PC-3 (cell line): ENCODE measurements at regions not wholly inside any gene's neighbourhood (a gene's known extent, or its start where the extent isn't known, plus 50 kb on each side); places are given as distances from the start of the nearest gene placed in this dataset.

Source experiments
- ATAC-seq: fragments of 200-7000 bp; cut with Tn5 transposase; 2 replicates; pipeline ENCODE4 v1.9.1; 2020; ENCODE audit warnings: mild to moderate bottlenecking, moderate library complexity
- BruUV-seq: library from RNA; stranded (reverse); fragments of 400-500 nt; replicated peaks from 2 replicates; lab custom pipeline; 2021; lab: Mats Ljungman, UMichigan
- CTCF ChIA-PET: fragments of 300-600 bp; sonication (Branson Sonifier 250); formaldehyde crosslinking; loops from one replicate; lab custom pipeline; 2022; ENCODE audit warnings: antibody characterized with exemption; lab: Charles Lee
- POLR2A ChIA-PET: fragments of 300-600 bp; sonication (Branson Sonifier 250); formaldehyde crosslinking; loops from one replicate; lab custom pipeline; 2022; ENCODE audit warnings: antibody characterized with exemption; ENCODE audit not compliant: unreplicated experiment; lab: Charles Lee
- DNase-seq: peaks from one replicate; pipeline ENCODE4 v3.0.0-alpha.2; 2015
- H2AFZ ChIP-seq: fragments of 300-600 bp; sonication (generic); 2 replicates; pipeline ENCODE4 v1.6.0; 2016; ENCODE audit warnings: antibody characterized with exemption, low read length
- H3F3A ChIP-seq: fragments of 300-600 bp; sonication (generic); one replicate; pipeline ENCODE4 v1.6.0; 2017; ENCODE audit warnings: antibody characterized with exemption, low read length, control low read depth, mild to moderate bottlenecking; ENCODE audit not compliant: unreplicated experiment
- H3K27ac ChIP-seq: fragments of 300-600 bp; sonication (generic); 2 replicates; pipeline ENCODE4 v1.5.1; 2016; ENCODE audit warnings: mild to moderate bottlenecking, low read length
- H3K27me3 ChIP-seq: fragments of 300-600 bp; sonication (generic); 2 replicates; pipeline ENCODE4 v1.6.1; 2016; ENCODE audit warnings: low read length, mixed read lengths
- H3K36me3 ChIP-seq: fragments of 300-600 bp; sonication (generic); 2 replicates; pipeline ENCODE4 v1.6.1; 2016; ENCODE audit warnings: low read depth, mixed run types, low read length, mixed read lengths
- H3K4me1 ChIP-seq: fragments of 300-600 bp; sonication (generic); 2 replicates; pipeline ENCODE4 v1.5.1; 2016; ENCODE audit warnings: low read length; ENCODE audit not compliant: insufficient read depth
- H3K4me2 ChIP-seq: fragments of 300-600 bp; sonication (generic); 2 replicates; pipeline ENCODE4 v1.6.0; 2016; ENCODE audit warnings: low read length
- H3K4me3 ChIP-seq: fragments of 300-600 bp; sonication (generic); 2 replicates; pipeline ENCODE4 v1.5.1; 2016; ENCODE audit warnings: mild to moderate bottlenecking, low read length, mixed read lengths
- H3K79me2 ChIP-seq: fragments of 300-600 bp; sonication (generic); 2 replicates; pipeline ENCODE4 v1.6.1; 2017; ENCODE audit warnings: low read length, mixed read lengths
- H3K9ac ChIP-seq: fragments of 300-600 bp; sonication (generic); 2 replicates; pipeline ENCODE4 v1.6.0; 2016; ENCODE audit warnings: mild to moderate bottlenecking, low read length
- H3K9me2 ChIP-seq: fragments of 300-600 bp; sonication (generic); replicated peaks from 2 replicates; pipeline ENCODE4 v1.6.1; 2016; ENCODE audit warnings: mixed run types, low read length, mixed read lengths
- H3K9me3 ChIP-seq: fragments of 300-600 bp; sonication (generic); 2 replicates; pipeline ENCODE4 v1.6.1; 2016; ENCODE audit warnings: low read length, mixed read lengths
- H4K20me1 ChIP-seq: fragments of 300-600 bp; sonication (generic); 2 replicates; pipeline ENCODE4 v1.6.1; 2016; ENCODE audit warnings: low read length, mixed read lengths
- CTCF ChIP-seq: fragments of 300-600 bp; sonication (generic); conservative IDR thresholded peaks from 2 replicates; pipeline ENCODE4 v1.5.1; 2017; ENCODE audit warnings: antibody characterized with exemption, low read depth, mild to moderate bottlenecking, low read length
- EZH2 ChIP-seq: fragments of 300-600 bp; sonication (generic); IDR thresholded peaks from one replicate; pipeline ENCODE4 v1.6.1; 2017; ENCODE audit warnings: antibody characterized with exemption, mild to moderate bottlenecking, low read length; ENCODE audit not compliant: unreplicated experiment
- EZH2phosphoT487 ChIP-seq: fragments of 300-600 bp; sonication (generic); IDR thresholded peaks from 2 replicates; pipeline ENCODE4 v1.6.1; 2018; ENCODE audit warnings: mild to moderate bottlenecking, antibody characterized with exemption, low read length, borderline replicate concordance
- intact Hi-C: fragments of 100-400 bp; cut with micrococcal nuclease; formaldehyde crosslinking; loops from 2 replicates; pipeline ENCODE4 v1.9.0; 2023

DNA sequence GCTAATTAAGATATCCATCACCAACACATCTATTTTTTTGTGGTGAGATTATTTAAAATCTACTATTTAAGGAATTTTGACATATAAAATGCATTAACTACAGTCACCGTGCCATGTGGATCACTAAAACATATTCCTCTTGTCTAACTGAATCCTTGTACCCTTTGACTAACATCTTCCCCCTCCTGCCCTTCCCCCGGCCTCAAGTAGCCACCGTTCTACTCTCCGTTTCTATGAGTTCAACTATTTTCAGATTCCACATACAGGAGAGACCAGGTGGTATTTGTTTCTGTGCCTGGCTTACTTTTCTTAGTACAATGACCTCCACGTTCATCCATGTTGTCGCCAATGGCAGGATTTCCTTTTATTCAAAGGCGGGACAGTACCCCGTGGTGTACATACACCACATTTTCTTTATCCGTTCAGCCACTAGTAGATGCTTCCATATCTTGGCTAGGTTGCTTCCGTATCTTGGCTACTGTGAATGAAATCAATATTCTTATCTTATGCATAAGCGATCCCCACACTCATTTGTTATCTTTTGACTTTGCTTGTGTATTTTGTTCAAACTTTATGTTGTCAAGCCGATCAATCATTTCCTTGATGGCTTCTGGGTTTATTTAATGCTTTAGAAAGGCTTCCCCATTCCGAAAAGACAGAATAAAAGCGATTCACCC lies 134.7 kb downstream of the KCNJ12 start:
- Histone ChIP-seq H4K20me1 (no peaks in the 10 kb centered on the region), H3K79me2 (no peaks in the 10 kb centered on the region), H3K4me2 (no peak overlapping the region), H2AFZ (peak overlapping the region; percentile 62; the same call in 1 of the 2 replicates), H3K27me3 (0 out of 2 replicates have a peak, but pooled peaks cover 4% of the 10 kb centered on the region), H3K27ac (no peak overlapping the region), H3K9ac (no peak overlapping the region), H3K9me2 (no peaks in the 10 kb centered on the region), H3K4me3 (no peak overlapping the region), H3K36me3 (no peaks in the 10 kb centered on the region), H3K4me1 (no peaks in the 10 kb centered on the region; the same call in 1 of the 2 replicates), H3F3A (no peaks in the 10 kb centered on the region), H3K9me3 (no peaks in the 10 kb centered on the region)
- TF ChIP-seq CTCF (no peak), EZH2 (no peak), EZH2phosphoT487 (no peak)
- DNase-seq (no peak), ATAC-seq (no peak)
- intact Hi-C loops: loop anchor here (1.0 to 5.0 kb wide), 2 partner anchors 54 to 194 kb away; no protein-coding TSS in a partner anchor
- no TSS peak for BruUV-seq
- ChIA-PET POLR2A (no interaction called here), CTCF (interaction anchor here (1.3 kb wide), 1 partner anchor 54 kb away, joined by 15 read pairs; no protein-coding TSS in a partner anchor)

- CTCF ChIA-PET: interaction anchor here (1.3 kb wide), 1 partner anchor 54 kb away, joined by 15 read pairs; no protein-coding TSS in a partner anchor
- no TSS peak for BruUV-seq
- Histone ChIP-seq H3K9me2 (no peaks in the 10 kb centered on the region), H3F3A (no peaks in the 10 kb centered on the region), H3K4me1 (no peaks in the 10 kb centered on the region; the same call in 1 of the 2 replicates), H3K9ac (no peak overlapping the region), H4K20me1 (no peaks in the 10 kb centered on the region), H3K27ac (no peak overlapping the region), H3K36me3 (no peaks in the 10 kb centered on the region), H3K4me3 (no peak overlapping the region), H3K79me2 (no peaks in the 10 kb centered on the region), H2AFZ (peak overlapping the region; percentile 62), H3K9me3 (no peaks in the 10 kb centered on the region), H3K4me2 (peak overlapping the region; percentile 42), H3K27me3 (0 out of 2 replicates have a peak, but pooled peaks cover 4% of the 10 kb centered on the region)
- POLR2A ChIA-PET: no interaction called here
- TF ChIP-seq EZH2phosphoT487 (no peak), CTCF (peak; percentile 82)
- ATAC-seq: peak; percentile 90
- intact Hi-C loops: loop anchor here (1.0 to 5.0 kb wide), 2 partner anchors 54 to 194 kb away; no protein-coding TSS in a partner anchor
- peak; percentile 81 for DNase-seq
Observed at GRCh38 chr17:21511363-21512195, 135.4 kb downstream of the KCNJ12 start.
